ENCODE measurements at regions not wholly inside any gene's neighbourhood (a gene's known extent, or its start where the extent isn't known, plus 50 kb on each side); places are given as distances from the start of the nearest gene placed in this dataset.
A peak's percentile ranks its signal among the peaks of the same experiment; 100 is the strongest.

DNA sequence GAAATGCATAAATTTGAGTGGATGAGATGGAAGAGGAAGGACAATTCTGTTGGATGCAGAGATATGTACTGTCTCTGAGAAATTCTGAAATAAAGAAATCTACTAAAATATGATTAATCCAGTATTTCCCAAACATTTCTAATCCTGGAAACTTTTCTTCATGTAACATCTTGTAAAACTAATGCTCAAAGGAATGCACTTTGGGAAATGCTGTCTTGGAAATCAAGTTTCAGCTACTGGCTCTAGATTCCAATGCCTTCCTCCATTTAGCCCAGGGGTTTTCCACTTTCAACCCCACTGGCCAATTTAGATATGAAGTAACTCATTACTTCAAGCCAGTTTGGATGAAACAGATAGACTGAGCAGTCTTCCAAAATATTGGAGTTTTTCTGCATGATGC is 355.1 kb downstream of the TXNL1 start:
- POLR2A ChIA-PET (ENCODE audit: unreplicated experiment) = no interaction called here
- TF ChIP-seq POLR2A (IDR thresholded peaks at IDR 0.05; ENCODE audit: low read depth, low read length) (no peak), NFE2L2 (IDR thresholded peaks at IDR 0.05; ENCODE audit: low read depth, low read length) (no peak), BHLHE40 (IDR thresholded peaks at IDR 0.05; ENCODE audit: low read depth, low read length) (no peak), SMC3 (IDR thresholded peaks at IDR 0.05; ENCODE audit: low read depth, low read length) (no peak), MAZ (IDR thresholded peaks at IDR 0.05; ENCODE audit: borderline replicate concordance, low read depth, low read length) (no peak), MXI1 (IDR thresholded peaks at IDR 0.05; ENCODE audit: borderline replicate concordance, low read depth, low read length) (no peak), RCOR1 (IDR thresholded peaks at IDR 0.05; ENCODE audit: insufficient replicate concordance, low read length) (no peak), FOS (IDR thresholded peaks at IDR 0.05; ENCODE audit: low read depth, low read length) (no peak), RAD21 (IDR thresholded peaks at IDR 0.05; ENCODE audit: low read length) (no peak), MAFK (IDR thresholded peaks at IDR 0.05; ENCODE audit: low read depth, low read length) (no peak), CEBPB (IDR thresholded peaks at IDR 0.05; ENCODE audit: low read depth, low read length) (no peak), CHD1 (IDR thresholded peaks at IDR 0.05; ENCODE audit: low read depth, low read length) (no peak), RFX5 (IDR thresholded peaks at IDR 0.05; ENCODE audit: low read depth, low read length) (no peak)
- TF ChIP-seq, protein P1, sequence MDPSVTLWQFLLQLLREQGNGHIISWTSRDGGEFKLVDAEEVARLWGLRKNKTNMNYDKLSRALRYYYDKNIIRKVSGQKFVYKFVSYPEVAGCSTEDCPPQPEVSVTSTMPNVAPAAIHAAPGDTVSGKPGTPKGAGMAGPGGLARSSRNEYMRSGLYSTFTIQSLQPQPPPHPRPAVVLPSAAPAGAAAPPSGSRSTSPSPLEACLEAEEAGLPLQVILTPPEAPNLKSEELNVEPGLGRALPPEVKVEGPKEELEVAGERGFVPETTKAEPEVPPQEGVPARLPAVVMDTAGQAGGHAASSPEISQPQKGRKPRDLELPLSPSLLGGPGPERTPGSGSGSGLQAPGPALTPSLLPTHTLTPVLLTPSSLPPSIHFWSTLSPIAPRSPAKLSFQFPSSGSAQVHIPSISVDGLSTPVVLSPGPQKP (IDR thresholded peaks at IDR 0.05; ENCODE audit: borderline replicate concordance, low read depth, low read length) = no peak
- TF ChIP-seq, protein P2, sequence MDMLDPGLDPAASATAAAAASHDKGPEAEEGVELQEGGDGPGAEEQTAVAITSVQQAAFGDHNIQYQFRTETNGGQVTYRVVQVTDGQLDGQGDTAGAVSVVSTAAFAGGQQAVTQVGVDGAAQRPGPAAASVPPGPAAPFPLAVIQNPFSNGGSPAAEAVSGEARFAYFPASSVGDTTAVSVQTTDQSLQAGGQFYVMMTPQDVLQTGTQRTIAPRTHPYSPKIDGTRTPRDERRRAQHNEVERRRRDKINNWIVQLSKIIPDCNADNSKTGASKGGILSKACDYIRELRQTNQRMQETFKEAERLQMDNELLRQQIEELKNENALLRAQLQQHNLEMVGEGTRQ (IDR thresholded peaks at IDR 0.05; ENCODE audit: low read depth, low read length) = no peak
- TF ChIP-seq, protein P3, sequence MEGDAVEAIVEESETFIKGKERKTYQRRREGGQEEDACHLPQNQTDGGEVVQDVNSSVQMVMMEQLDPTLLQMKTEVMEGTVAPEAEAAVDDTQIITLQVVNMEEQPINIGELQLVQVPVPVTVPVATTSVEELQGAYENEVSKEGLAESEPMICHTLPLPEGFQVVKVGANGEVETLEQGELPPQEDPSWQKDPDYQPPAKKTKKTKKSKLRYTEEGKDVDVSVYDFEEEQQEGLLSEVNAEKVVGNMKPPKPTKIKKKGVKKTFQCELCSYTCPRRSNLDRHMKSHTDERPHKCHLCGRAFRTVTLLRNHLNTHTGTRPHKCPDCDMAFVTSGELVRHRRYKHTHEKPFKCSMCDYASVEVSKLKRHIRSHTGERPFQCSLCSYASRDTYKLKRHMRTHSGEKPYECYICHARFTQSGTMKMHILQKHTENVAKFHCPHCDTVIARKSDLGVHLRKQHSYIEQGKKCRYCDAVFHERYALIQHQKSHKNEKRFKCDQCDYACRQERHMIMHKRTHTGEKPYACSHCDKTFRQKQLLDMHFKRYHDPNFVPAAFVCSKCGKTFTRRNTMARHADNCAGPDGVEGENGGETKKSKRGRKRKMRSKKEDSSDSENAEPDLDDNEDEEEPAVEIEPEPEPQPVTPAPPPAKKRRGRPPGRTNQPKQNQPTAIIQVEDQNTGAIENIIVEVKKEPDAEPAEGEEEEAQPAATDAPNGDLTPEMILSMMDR (conservative IDR thresholded peaks at IDR 0.05; ENCODE audit: low read depth, low read length) = no peak

More for the DNA sequence above, 355.1 kb downstream of the TXNL1 start:
- Histone ChIP-seq H3K4ac (ENCODE audit: low read depth, low read length) (no peak overlapping the region), H2BK15ac (ENCODE audit: low read depth, low read length) (no peak overlapping the region), H3K56ac (ENCODE audit: extremely low read depth, insufficient read depth, low read length) (no peak overlapping the region), H4K5ac (ENCODE audit: low read depth, low read length) (no peak overlapping the region), H4K20me1 (ENCODE audit: insufficient read depth, low read length) (no peaks in the 10 kb centered on the region), H4K8ac (ENCODE audit: low read depth in 2 of 2, low read length in 2 of 2) (no peak overlapping the region), H3K27ac (ENCODE audit: insufficient read depth, low read length) (no peak overlapping the region), H3K18ac (ENCODE audit: low read depth, low read length) (no peak overlapping the region), H3K23ac (ENCODE audit: low read depth, low read length) (no peak overlapping the region), H3K36me3 (ENCODE audit: control insufficient read depth, insufficient read depth, low read length) (no peaks in the 10 kb centered on the region), H3K9me3 (ENCODE audit: control insufficient read depth, insufficient read depth, low read length) (no peaks in the 10 kb centered on the region), H3K79me1 (ENCODE audit: low read depth in 1 of 2, low read length in 2 of 2) (no peaks in the 10 kb centered on the region), H4K91ac (ENCODE audit: insufficient read depth, low read depth, low read length) (no peak overlapping the region), H2BK120ac (ENCODE audit: low read depth, low read length) (no peak overlapping the region), H2BK5ac (ENCODE audit: low read depth, low read length, poor library complexity, severe bottlenecking) (no peak overlapping the region), H3K9me1 (ENCODE audit: insufficient read depth, low read length) (no peaks in the 10 kb centered on the region), H3K27me3 (ENCODE audit: control insufficient read depth, insufficient read depth, low read length) (no peaks in the 10 kb centered on the region), H2AFZ (replicated peaks; ENCODE audit: low read length, poor library complexity) (no peak overlapping the region), H2AK9ac (replicated peaks; ENCODE audit: low read depth, low read length, poor library complexity) (no peak overlapping the region), H3K9ac (ENCODE audit: low read depth, low read length) (no peak overlapping the region), H2BK20ac (ENCODE audit: low read depth, low read length) (no peak overlapping the region), H2AK5ac (ENCODE audit: low read depth, low read length) (no peak overlapping the region), H3K4me3 (ENCODE audit: insufficient read depth, low read depth, low read length) (no peak overlapping the region), H3K4me2 (ENCODE audit: low read depth, low read length) (no peak overlapping the region), H3K4me1 (ENCODE audit: control insufficient read depth, insufficient read depth, low read length) (peaks cover 2% of the 10 kb centered on the region), H3K14ac (replicated peaks; ENCODE audit: low read depth, low read length) (no peak overlapping the region)
- ATAC-seq (ENCODE audit: low read depth) = no peak
- in situ Hi-C loops (cut with MboI; ENCODE audit: low sequenced_read_pairs) = no loop called here
- dilution Hi-C loops (cut with HindIII; ENCODE audit: low sequenced_read_pairs, unreplicated experiment) = no loop called here
- peak; percentile 46 for DNase-seq
- intact Hi-C loops (cut with micrococcal nuclease) = no loop called here
- no TSS peak for BruUV-seq (replicated peaks)
- CTCF ChIA-PET = no interaction called here

Measured in IMR-90 (cell line).